ENCODE measurements at regions not wholly inside any gene's neighbourhood (a gene's known extent, or its start where the extent isn't known, plus 50 kb on each side); places are given as distances from the start of the nearest gene placed in this dataset.

GRCh38 chr5:82796643-82797416 lies 280.4 kb downstream of the TMEM167A start (continued):
- TF ChIP-seq CUX1 (CRISPR knock-in tag; IDR thresholded peaks at IDR 0.05) (no peak), FOXM1 (IDR thresholded peaks at IDR 0.05; ENCODE audit: low read depth) (no peak), FOXM1 (CRISPR knock-in tag; IDR thresholded peaks at IDR 0.05; ENCODE audit: low read depth) (no peak), SP1 (CRISPR knock-in tag; IDR thresholded peaks at IDR 0.05) (no peak), PTRF (tag; IDR thresholded peaks at IDR 0.05) (no peak)
